ENCODE measurements at regions not wholly inside any gene's neighbourhood (a gene's known extent, or its start where the extent isn't known, plus 50 kb on each side); places are given as distances from the start of the nearest gene placed in this dataset.

DNA sequence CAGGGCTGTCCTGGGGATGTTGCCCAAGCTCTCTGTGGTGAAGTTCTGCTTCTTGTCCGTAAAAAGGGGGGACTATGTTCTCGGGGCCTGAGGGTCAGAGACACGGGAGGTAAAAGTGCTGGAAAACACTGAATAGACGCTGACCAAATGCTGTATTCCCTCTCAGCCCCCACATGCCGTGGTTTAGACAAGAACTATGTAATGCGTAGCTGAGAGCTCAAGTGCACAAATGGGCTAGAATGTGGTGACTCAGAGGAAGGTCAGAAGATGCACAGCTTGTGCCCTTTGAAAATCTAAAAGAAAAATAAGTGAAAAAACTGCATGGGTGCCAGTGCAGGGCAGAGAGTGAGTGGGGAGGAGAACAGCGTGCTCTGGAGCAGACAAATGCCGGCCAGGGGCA lies 80.3 kb upstream of the MAP4K4 start:
- Histone ChIP-seq H3K4me1 (no peaks in the 10 kb centered on the region), H3K27me3 (no peaks in the 10 kb centered on the region), H3K9me3 (no peaks in the 10 kb centered on the region), H3K36me3 (no peaks in the 10 kb centered on the region), H3K27ac (no peak overlapping the region), H3K4me3 (no peak overlapping the region)
- no peak for DNase-seq (ENCODE audit: low spot score in 2 of 2)
- no peak for TF ChIP-seq POLR2AphosphoS5 (IDR thresholded peaks at IDR 0.05)
- no peak for TF ChIP-seq POLR2A (IDR thresholded peaks at IDR 0.05)
- TF ChIP-seq, protein P1, sequence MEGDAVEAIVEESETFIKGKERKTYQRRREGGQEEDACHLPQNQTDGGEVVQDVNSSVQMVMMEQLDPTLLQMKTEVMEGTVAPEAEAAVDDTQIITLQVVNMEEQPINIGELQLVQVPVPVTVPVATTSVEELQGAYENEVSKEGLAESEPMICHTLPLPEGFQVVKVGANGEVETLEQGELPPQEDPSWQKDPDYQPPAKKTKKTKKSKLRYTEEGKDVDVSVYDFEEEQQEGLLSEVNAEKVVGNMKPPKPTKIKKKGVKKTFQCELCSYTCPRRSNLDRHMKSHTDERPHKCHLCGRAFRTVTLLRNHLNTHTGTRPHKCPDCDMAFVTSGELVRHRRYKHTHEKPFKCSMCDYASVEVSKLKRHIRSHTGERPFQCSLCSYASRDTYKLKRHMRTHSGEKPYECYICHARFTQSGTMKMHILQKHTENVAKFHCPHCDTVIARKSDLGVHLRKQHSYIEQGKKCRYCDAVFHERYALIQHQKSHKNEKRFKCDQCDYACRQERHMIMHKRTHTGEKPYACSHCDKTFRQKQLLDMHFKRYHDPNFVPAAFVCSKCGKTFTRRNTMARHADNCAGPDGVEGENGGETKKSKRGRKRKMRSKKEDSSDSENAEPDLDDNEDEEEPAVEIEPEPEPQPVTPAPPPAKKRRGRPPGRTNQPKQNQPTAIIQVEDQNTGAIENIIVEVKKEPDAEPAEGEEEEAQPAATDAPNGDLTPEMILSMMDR (IDR thresholded peaks at IDR 0.05): no peak
- intact Hi-C loops (cut with DNase I; ENCODE audit: low total_unique reads): no loop called here

DNA sequence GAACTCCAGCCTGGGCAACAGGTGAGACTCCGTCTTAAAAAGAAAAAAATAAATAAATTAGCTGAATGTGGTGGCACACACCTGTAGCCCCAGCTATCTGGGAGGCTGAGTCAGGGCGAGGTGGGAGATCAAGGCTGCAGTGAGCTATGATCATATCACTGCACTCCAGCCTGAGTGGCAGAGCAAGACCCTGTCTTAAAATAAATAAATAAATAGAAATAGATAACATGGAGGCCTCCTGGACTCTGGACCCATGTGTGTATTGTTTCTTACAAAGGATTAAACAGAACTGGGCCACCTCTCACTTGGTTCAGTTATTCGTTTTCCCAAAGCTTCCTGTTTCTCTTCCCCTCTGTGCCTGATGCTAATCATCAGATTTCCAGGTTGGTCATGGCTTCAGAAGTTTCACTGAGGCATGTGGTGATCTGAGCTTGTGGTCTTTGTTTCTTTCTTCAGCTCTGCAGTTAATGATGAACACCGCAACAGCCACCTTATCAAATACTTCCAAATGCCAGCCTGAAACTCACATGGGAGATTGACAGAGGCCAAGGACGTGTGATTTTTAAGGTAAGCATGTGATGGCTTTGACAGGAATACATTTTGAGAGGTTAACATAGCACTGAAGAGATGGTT lies 83.3 kb upstream of the MAP4K4 start:
- Histone ChIP-seq H3K27ac (no peak overlapping the region), H3K27me3 (no peaks in the 10 kb centered on the region), H3K36me3 (no peaks in the 10 kb centered on the region), H3K9me3 (no peaks in the 10 kb centered on the region), H3K4me3 (no peak overlapping the region), H3K4me1 (no peaks in the 10 kb centered on the region)
- intact Hi-C loops (cut with DNase I; ENCODE audit: low total_unique reads): no loop called here
- no peak for DNase-seq (ENCODE audit: low spot score in 2 of 2)
- TF ChIP-seq, protein P1 (IDR thresholded peaks at IDR 0.05): no peak
- no peak for TF ChIP-seq POLR2AphosphoS5 (IDR thresholded peaks at IDR 0.05)
- TF ChIP-seq POLR2A (IDR thresholded peaks at IDR 0.05): no peak

DNA sequence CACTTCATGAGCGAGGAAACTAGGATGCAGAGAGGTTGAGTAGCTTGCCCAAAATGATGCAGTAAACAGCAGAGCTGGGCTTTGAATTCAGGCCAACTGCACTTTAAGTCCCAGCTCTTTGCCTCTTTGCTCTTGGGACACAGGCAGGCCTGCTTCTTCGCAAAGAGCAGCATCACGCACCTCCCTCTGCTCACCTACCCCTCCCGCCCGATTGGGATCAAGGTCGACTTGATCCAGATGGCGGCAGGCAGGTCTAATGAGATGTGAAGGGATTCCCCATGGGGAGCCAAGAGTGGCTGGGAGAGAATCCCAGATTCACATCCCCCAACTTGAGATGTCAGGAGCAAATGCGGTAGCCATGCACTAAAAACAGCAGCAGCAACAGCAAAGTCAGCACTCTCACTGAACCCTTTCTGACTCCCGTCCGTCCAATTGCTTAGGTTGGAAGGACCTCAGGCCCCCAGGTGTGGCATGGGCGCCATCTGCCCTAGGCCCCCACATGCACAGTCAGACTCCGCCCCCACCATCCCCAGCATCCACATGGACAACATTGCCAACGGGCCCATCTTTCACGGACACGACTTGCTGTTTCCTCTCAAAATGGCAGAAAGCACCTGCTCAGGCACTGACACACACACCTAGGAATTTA lies 84.3 kb upstream of the MAP4K4 start:
- no peaks in the 10 kb centered on the region for H3K36me3 ChIP-seq
- H3K27me3 ChIP-seq: no peaks in the 10 kb centered on the region
- H3K9me3 ChIP-seq: no peaks in the 10 kb centered on the region
- H3K4me3 ChIP-seq: no peak overlapping the region
- no peaks in the 10 kb centered on the region for H3K4me1 ChIP-seq
- no peak for DNase-seq (ENCODE audit: low spot score in 2 of 2)
- TF ChIP-seq POLR2A (IDR thresholded peaks at IDR 0.05) (no peak), POLR2AphosphoS5 (IDR thresholded peaks at IDR 0.05) (no peak)
- TF ChIP-seq, protein P1 (IDR thresholded peaks at IDR 0.05): no peak
- intact Hi-C loops (cut with DNase I; ENCODE audit: low total_unique reads): no loop called here
- H3K27ac ChIP-seq: no peak overlapping the region

DNA sequence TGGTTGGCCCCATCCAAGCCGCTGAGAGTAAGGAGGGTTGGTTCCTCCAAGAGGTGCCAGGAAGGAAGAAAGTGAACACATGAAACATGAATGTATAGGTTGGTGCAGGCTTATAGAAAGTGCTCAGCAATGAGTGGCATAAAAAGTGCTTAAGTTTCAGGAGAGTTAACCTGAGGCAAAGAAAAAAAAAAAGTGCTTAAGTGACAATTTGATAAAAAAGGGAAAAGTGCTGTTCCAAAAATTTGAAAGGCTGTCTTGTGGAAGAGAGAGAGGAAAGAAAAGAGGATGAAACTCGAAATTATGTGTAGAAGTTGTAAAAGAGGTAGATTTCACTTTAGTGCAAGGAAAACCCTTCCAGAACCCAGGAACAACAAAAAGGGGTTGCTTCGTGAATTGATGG lies 85.5 kb upstream of the MAP4K4 start:
- intact Hi-C loops (cut with DNase I; ENCODE audit: low total_unique reads): no loop called here
- Histone ChIP-seq H3K27me3 (no peaks in the 10 kb centered on the region), H3K9me3 (no peaks in the 10 kb centered on the region), H3K4me1 (no peaks in the 10 kb centered on the region), H3K4me3 (no peak overlapping the region), H3K27ac (no peak overlapping the region), H3K36me3 (no peaks in the 10 kb centered on the region)
- TF ChIP-seq POLR2AphosphoS5 (IDR thresholded peaks at IDR 0.05): no peak
- no peak for TF ChIP-seq POLR2A (IDR thresholded peaks at IDR 0.05)
- TF ChIP-seq, protein P1 (IDR thresholded peaks at IDR 0.05): no peak
- DNase-seq (ENCODE audit: low spot score in 2 of 2): no peak

DNA sequence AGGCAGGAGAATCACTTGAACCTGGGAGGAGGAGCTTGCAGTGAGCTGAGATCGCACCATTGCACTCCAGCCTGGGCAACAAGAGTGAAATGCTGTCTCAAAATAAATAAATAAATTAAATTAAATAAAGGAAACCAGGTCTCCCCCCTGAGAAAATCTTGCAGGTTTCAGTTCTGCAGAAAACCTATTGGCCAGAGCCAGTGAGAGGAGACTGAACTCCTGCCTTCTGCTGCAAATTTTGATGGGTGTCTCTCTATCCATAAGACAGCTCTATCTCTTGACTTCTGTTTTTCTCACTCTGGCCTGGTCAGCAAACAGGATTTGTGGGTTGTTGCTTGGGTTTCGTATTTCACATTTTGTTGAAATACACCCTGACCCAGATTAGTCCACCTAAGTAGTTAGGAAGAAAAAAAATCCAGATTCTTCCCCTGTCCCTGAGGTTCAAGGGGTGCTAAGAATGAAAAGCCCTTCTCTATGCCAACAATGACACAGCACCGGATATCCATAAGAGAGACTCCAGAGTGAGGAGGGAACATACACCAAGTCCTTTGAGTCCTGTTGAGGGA lies 86.7 kb upstream of the MAP4K4 start:
- Histone ChIP-seq H3K27ac (no peak overlapping the region), H3K4me1 (no peaks in the 10 kb centered on the region), H3K9me3 (peaks cover 0 to 6% of the 10 kb centered on the region in 2 donors)

More for the DNA sequence above, 86.7 kb upstream of the MAP4K4 start:
- Histone ChIP-seq H3K36me3 (no peaks in the 10 kb centered on the region), H3K4me3 (no peak overlapping the region), H3K27me3 (no peaks in the 10 kb centered on the region)
- intact Hi-C loops (cut with DNase I; ENCODE audit: low total_unique reads): no loop called here
- TF ChIP-seq POLR2A (IDR thresholded peaks at IDR 0.05): no peak
- no peak for TF ChIP-seq POLR2AphosphoS5 (IDR thresholded peaks at IDR 0.05)
- TF ChIP-seq, protein P1 (IDR thresholded peaks at IDR 0.05): no peak
- no peak for DNase-seq (ENCODE audit: low spot score in 2 of 2)
